ENCODE measurements at regions not wholly inside any gene's neighbourhood (a gene's known extent, or its start where the extent isn't known, plus 50 kb on each side); places are given as distances from the start of the nearest gene placed in this dataset.

- no peaks in the 10 kb centered on the region for H3K36me3 Mint-ChIP-seq (ENCODE audit: low read depth)
- no peaks in the 10 kb centered on the region for H3K4me1 Mint-ChIP-seq (ENCODE audit: low read depth)
- no peak for DNase-seq (ENCODE audit: low spot score)
- H3K27ac Mint-ChIP-seq (ENCODE audit: unreplicated experiment): no peak overlapping the region
- no peak for TF ChIP-seq CTCF (IDR thresholded peaks at IDR 0.05)
- no peak overlapping the region for H3K4me3 Mint-ChIP-seq (ENCODE audit: unreplicated experiment)
- peaks cover 3% of the 10 kb centered on the region for H3K27me3 Mint-ChIP-seq (ENCODE audit: low read depth)
- no peaks in the 10 kb centered on the region for H3K9me3 Mint-ChIP-seq (ENCODE audit: low read depth)
Observed at GRCh38 chr4:11116940-11117339, 311.8 kb downstream of the HS3ST1 start.

GRCh38 chr4:11111876-11112275 lies 316.8 kb downstream of the HS3ST1 start:
- peaks cover 3% of the 10 kb centered on the region for H3K27me3 Mint-ChIP-seq (ENCODE audit: low read depth)
- no peak overlapping the region for H3K27ac Mint-ChIP-seq (ENCODE audit: unreplicated experiment)
- TF ChIP-seq CTCF (IDR thresholded peaks at IDR 0.05): no peak
- no peaks in the 10 kb centered on the region for H3K36me3 Mint-ChIP-seq (ENCODE audit: low read depth)
- no peak overlapping the region for H3K4me3 Mint-ChIP-seq (ENCODE audit: unreplicated experiment)
- no peaks in the 10 kb centered on the region for H3K9me3 Mint-ChIP-seq (ENCODE audit: low read depth)
- no peak for DNase-seq (ENCODE audit: low spot score)
- H3K4me1 Mint-ChIP-seq (ENCODE audit: low read depth): no peaks in the 10 kb centered on the region

GRCh38 chr4:11111370-11111769 lies 317.3 kb downstream of the HS3ST1 start:
- no peaks in the 10 kb centered on the region for H3K9me3 Mint-ChIP-seq (ENCODE audit: low read depth)
- no peaks in the 10 kb centered on the region for H3K4me1 Mint-ChIP-seq (ENCODE audit: low read depth)
- no peak for DNase-seq (ENCODE audit: low spot score)
- H3K27me3 Mint-ChIP-seq (ENCODE audit: low read depth): peaks cover 1% of the 10 kb centered on the region
- H3K4me3 Mint-ChIP-seq (ENCODE audit: unreplicated experiment): no peak overlapping the region
- no peak for TF ChIP-seq CTCF (IDR thresholded peaks at IDR 0.05)
- no peaks in the 10 kb centered on the region for H3K36me3 Mint-ChIP-seq (ENCODE audit: low read depth)
- no peak overlapping the region for H3K27ac Mint-ChIP-seq (ENCODE audit: unreplicated experiment)

- H3K27ac Mint-ChIP-seq (ENCODE audit: unreplicated experiment): no peak overlapping the region
- no peaks in the 10 kb centered on the region for H3K4me1 Mint-ChIP-seq (ENCODE audit: low read depth)
- no peak overlapping the region for H3K4me3 Mint-ChIP-seq (ENCODE audit: unreplicated experiment)
- no peak for TF ChIP-seq CTCF (IDR thresholded peaks at IDR 0.05)
- DNase-seq (ENCODE audit: low spot score): no peak
- no peaks in the 10 kb centered on the region for H3K9me3 Mint-ChIP-seq (ENCODE audit: low read depth)
- H3K36me3 Mint-ChIP-seq (ENCODE audit: low read depth): no peaks in the 10 kb centered on the region
- no peaks in the 10 kb centered on the region for H3K27me3 Mint-ChIP-seq (ENCODE audit: low read depth)
Observed at GRCh38 chr4:11106759-11107158, 321.9 kb downstream of the HS3ST1 start.

- no peaks in the 10 kb centered on the region for H3K36me3 Mint-ChIP-seq (ENCODE audit: low read depth)
- no peak overlapping the region for H3K27ac Mint-ChIP-seq (ENCODE audit: unreplicated experiment)
- no peaks in the 10 kb centered on the region for H3K9me3 Mint-ChIP-seq (ENCODE audit: low read depth)
- H3K4me3 Mint-ChIP-seq (ENCODE audit: unreplicated experiment): no peak overlapping the region
- DNase-seq (ENCODE audit: low spot score): no peak
- no peak for TF ChIP-seq CTCF (IDR thresholded peaks at IDR 0.05)
- no peaks in the 10 kb centered on the region for H3K27me3 Mint-ChIP-seq (ENCODE audit: low read depth)
- H3K4me1 Mint-ChIP-seq (ENCODE audit: low read depth): no peaks in the 10 kb centered on the region
Observed at GRCh38 chr4:11106190-11106589, 322.5 kb downstream of the HS3ST1 start.

Measured in chondrocyte (in vitro differentiated cells).